SKM-1 treated with dmso at 0.1 percent for 144 hours (cell line): ENCODE measurements at regions not wholly inside any gene's neighbourhood (a gene's known extent, or its start where the extent isn't known, plus 50 kb on each side); places are given as distances from the start of the nearest gene placed in this dataset.
A peak's percentile ranks its signal among the peaks of the same experiment; 100 is the strongest.

ENCODE experiments used
- DNase-seq: peaks from one replicate; lab custom pipeline; 2025; ENCODE audit not compliant: unreplicated experiment; lab: John Stamatoyannopoulos, UW

GRCh38 chr3:18648159-18648558, 223.0 kb upstream of the SATB1 start:
- no peak for DNase-seq

- DNase-seq, result no peak
These were observed 220.5 kb upstream of the SATB1 start for GRCh38 chr3:18645619-18646018.

DNA sequence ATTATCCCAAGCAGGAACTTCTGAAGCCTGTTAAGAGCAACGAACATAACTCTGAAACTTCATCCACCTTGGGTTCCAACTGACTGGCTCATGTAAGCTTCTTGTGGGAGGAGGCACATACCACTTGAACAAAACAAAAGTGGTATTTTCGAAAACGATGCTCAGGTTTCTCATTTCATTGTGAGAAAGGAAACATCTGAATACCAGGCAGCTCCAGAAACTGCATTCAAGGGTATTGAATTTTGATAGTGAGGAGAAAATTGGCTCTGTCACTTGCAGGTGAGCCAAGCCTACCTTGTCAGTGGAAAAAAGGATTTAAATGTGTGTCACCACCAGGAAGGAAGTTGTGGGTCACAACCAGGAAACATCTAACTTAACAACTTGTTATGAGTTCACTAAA, 218.1 kb upstream of the SATB1 start:
- DNase-seq, result no peak

DNA sequence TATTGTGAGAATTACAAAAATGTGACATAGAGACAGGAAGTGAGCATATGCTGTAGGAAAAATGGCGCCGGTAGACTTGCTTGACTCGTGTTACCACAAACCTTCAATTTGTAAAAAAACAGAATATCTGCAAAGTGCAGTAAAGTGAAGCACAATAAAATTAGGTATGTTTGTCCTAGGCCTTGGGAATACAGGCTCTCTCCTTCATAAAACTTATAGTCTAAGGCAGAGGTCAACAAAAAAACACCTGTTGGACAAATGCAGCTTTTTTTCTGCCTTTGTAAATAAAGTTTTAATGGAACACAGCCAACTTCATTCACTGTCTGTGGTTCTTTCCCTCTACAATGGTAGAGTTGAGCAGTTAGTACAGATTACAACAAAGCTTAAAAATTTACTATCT, 216.8 kb upstream of the SATB1 start:
- DNase-seq, result no peak

GRCh38 chr3:18635215-18635614, 210.1 kb upstream of the SATB1 start:
- DNase-seq, result no peak

DNA sequence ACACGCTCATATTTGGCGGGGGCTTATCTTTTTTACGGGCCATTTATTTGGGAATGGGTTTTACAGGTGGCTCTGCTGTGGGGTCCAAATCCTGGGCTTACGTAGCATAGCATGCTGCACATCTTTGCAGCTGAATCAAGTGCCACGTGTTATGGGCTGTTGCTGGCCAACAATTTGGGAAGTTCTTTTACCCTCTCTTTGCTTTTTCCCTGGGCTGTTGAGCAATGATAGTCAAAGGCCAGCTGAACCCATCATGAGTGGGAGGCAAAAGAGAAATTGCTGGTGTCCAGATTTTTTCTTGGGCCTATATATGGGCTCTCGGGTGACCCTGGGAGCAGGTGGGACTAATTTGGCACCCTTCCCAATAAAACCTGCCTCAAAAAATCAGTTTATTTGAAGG, 209.3 kb upstream of the SATB1 start:
- no peak for DNase-seq

GRCh38 chr3:18633002-18633401, 207.9 kb upstream of the SATB1 start:
- no peak for DNase-seq

- no peak for DNase-seq
These were observed 205.2 kb upstream of the SATB1 start for GRCh38 chr3:18630295-18630694.

GRCh38 chr3:18625085-18625484, 199.9 kb upstream of the SATB1 start:
- no peak for DNase-seq

DNA sequence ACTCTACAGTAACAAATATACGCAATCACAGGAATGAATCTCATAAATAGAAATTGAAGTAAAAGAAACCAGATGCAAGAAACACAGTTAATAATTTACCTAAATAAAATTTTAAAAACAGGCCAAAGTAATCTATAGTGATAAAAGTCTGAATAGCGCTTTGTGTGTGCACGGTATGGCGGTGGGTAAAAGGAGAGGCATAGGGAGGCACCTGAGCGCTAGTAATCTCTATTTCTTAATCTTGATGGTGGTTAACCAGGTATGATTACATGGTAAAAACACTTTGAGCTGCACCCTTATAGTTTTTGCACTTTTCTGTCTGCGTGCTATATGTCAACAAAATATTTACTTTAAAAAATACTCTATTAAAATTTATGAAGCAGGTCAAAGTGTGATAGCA, 198.1 kb upstream of the SATB1 start:
- no peak for DNase-seq

DNA sequence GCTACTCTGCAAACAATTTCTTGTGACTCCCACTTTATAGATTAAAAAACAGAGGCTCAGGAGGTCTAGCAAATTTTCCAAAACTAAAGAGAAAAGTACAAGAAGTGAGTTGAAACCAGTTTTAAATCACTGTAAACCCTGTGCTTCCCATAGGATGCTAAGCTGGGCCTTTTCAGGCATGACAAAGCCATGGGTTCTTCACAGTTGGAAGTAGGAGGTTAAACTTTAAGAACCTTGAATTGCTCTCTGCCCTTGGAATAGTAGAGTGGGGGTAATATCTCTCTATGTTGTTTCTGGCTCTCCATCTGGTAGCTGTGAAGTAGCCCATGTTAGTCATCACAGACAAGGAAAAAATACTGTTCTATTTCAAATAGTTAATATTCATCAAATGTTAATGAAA, 193.6 kb upstream of the SATB1 start:
- DNase-seq, result no peak

- DNase-seq, result no peak
These were observed 186.9 kb upstream of the SATB1 start for GRCh38 chr3:18611991-18612390.

DNA sequence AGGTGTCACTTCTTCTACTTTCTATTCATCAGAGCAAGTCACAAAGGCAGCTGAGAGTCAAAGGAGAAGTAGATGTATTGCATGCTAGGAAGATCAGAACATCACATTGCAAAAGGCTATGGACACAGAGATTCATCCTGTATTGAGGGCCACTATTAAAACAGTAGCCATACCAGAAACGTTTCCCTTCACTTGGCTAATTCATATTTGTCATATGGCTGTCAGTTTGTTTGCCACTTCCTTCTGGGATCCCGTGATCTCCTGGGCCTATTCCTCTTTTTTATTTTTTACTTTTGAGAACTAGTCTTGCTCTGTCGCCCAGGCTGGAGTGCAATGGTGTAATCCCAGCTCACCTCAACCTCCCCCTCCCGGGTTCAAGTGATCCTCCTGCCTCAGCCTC, 184.0 kb upstream of the SATB1 start:
- DNase-seq, result no peak

DNA sequence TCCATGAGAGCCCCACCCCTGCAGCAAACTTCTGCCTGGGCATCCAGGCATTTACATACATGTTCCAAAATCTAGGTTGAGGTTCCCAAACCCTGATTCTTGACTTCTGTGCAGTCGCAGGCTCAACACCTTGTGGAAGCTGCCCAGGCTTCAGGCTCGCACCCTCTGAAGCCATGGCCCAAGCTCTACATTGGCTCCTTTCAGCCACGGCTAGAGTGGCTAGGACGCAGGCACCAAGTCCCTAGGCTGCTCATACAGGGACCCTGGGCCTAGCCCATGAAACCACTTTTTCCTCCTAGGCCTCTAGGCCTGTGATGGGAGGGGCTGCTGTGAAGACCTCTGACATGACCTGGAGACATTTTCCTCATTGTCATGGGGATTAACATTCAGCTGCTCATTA, 172.8 kb upstream of the SATB1 start:
- DNase-seq, result no peak

DNA sequence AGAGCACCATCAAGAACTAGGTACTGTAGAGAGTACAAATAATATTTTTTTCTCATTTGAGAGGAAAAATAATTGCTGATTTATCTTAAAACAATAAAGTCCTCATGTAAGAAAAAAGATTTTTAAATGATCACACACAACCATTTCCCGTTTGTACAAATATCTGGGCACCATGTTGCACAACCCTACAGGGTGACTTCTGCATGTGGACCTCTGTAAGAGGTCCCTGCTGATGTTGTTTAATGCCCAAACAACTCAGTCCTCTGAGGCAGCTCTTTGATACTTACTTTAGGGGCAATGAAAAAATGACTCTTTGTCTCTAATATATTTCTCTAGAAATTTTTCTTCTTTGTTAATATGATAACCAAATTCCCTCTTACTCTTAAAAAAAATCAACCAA, 168.1 kb upstream of the SATB1 start:
- no peak for DNase-seq

GRCh38 chr3:18591120-18591519, 166.0 kb upstream of the SATB1 start:
- DNase-seq, result no peak

DNA sequence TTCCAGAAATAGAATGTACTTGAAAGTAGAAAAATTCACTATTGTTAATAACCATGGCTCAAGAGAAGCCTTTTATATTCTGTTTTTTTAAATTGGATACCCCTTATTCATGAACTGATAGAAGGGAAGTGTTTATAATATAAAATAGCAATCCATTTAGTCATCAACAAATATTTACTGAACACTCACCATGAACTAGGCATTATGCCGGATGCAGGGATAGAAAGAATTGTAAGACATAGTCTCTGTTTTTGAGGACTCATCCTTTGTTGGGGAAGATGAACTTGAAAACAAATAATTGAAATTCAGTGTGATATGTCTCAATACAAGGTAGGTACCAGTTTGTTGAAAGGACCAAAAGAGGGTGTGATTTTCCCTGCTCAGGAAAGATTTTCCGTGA, 160.9 kb upstream of the SATB1 start:
- no peak for DNase-seq

GRCh38 chr3:18585004-18585968, 160.1 kb upstream of the SATB1 start:
- no peak for DNase-seq

GRCh38 chr3:18580268-18580667, 155.1 kb upstream of the SATB1 start:
- DNase-seq, result no peak

- DNase-seq, result peak; percentile 28
These were observed 154.5 kb upstream of the SATB1 start for GRCh38 chr3:18579661-18580060.

DNA sequence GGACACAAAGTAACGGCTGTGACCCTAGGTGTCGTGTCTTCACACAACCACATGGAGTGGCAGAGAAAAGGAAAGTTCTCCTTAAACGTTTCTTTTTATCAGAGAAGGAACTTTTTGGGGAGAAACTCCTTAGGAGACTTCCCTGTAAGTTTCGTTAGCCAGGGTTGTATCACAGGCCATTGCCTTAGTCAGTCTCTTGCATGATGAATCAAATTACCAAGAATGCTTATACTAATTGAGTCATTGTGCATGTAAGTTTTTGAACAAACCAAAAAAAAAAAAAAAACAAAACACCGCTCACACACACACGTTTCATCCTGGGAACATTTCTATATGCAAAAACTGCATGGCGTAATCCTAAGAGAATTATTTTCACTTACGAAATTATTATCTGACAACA, 150.4 kb upstream of the SATB1 start:
- no peak for DNase-seq

GRCh38 chr3:18572809-18573208, 147.7 kb upstream of the SATB1 start:
- DNase-seq, result no peak

GRCh38 chr3:18567293-18567692, 142.2 kb upstream of the SATB1 start:
- DNase-seq, result no peak
